GM18858 (cell line): ENCODE measurements at regions not wholly inside any gene's neighbourhood (a gene's known extent, or its start where the extent isn't known, plus 50 kb on each side); places are given as distances from the start of the nearest gene placed in this dataset.

Experiments
- ATAC-seq: cut with Tn5 transposase; IDR thresholded peaks from one replicate; pipeline ENCODE4 v1.9.1; 2021; ENCODE audit not compliant: unreplicated experiment

- no peak for ATAC-seq
Measured at GRCh38 chr6:93792746-93793145, 373.4 kb upstream of the EPHA7 start.

- no peak for ATAC-seq
Measured at GRCh38 chr6:93790981-93791380, 371.6 kb upstream of the EPHA7 start.

- ATAC-seq: no peak
Measured at GRCh38 chr6:93789532-93789931, 370.2 kb upstream of the EPHA7 start.

- ATAC-seq: no peak
Measured at GRCh38 chr6:93787841-93788240, 368.5 kb upstream of the EPHA7 start.

- no peak for ATAC-seq
Measured at GRCh38 chr6:93786474-93787330, 367.3 kb upstream of the EPHA7 start.

GRCh38 chr6:93785694-93786030 is 366.3 kb upstream of the EPHA7 start:
- ATAC-seq: no peak

- no peak for ATAC-seq
Measured at GRCh38 chr6:93784794-93785693, 365.7 kb upstream of the EPHA7 start.

GRCh38 chr6:93779086-93779841 is 359.9 kb upstream of the EPHA7 start:
- ATAC-seq: no peak

- ATAC-seq: no peak
Measured at GRCh38 chr6:93759190-93759589, 339.8 kb upstream of the EPHA7 start.

GRCh38 chr6:93751969-93752368 is 332.6 kb upstream of the EPHA7 start:
- ATAC-seq: no peak

- ATAC-seq: no peak
Measured at GRCh38 chr6:93749930-93750329, 330.6 kb upstream of the EPHA7 start.

GRCh38 chr6:93749191-93749590 is 329.8 kb upstream of the EPHA7 start:
- no peak for ATAC-seq

- ATAC-seq: no peak
Measured at GRCh38 chr6:93746892-93747291, 327.5 kb upstream of the EPHA7 start.

GRCh38 chr6:93745306-93745705 is 325.9 kb upstream of the EPHA7 start:
- no peak for ATAC-seq

GRCh38 chr6:93735099-93735498 is 315.7 kb upstream of the EPHA7 start:
- ATAC-seq: no peak

- ATAC-seq: no peak
Measured at GRCh38 chr6:93731306-93731705, 311.9 kb upstream of the EPHA7 start.

- ATAC-seq: no peak
Measured at GRCh38 chr6:93728150-93728549, 308.8 kb upstream of the EPHA7 start.

- no peak for ATAC-seq
Measured at GRCh38 chr6:93727447-93727846, 308.1 kb upstream of the EPHA7 start.

GRCh38 chr6:93721386-93722048 is 302.2 kb upstream of the EPHA7 start:
- no peak for ATAC-seq

GRCh38 chr6:93713974-93714373 is 294.6 kb upstream of the EPHA7 start:
- ATAC-seq: no peak

GRCh38 chr6:93703431-93703830 is 284.1 kb upstream of the EPHA7 start:
- ATAC-seq: no peak
